ENCODE measurements at regions not wholly inside any gene's neighbourhood (a gene's known extent, or its start where the extent isn't known, plus 50 kb on each side); places are given as distances from the start of the nearest gene placed in this dataset.

- Mint-ChIP-seq H3K9me3 (peaks cover 0 to 8% (median 0%) of the 10 kb centered on the region in 7 donors), H3K4me3 (no peak overlapping the region), H3K27ac (no peak overlapping the region), H3K27me3 (ENCODE audit: low read depth in 3 of 3) (peaks cover 0 to 2% (median 0%) of the 10 kb centered on the region in 3 donors), H3K36me3 (no peaks in the 10 kb centered on the region), H3K4me1 (no peaks in the 10 kb centered on the region)
- Histone ChIP-seq H4K20me1 (ENCODE audit: insufficient read depth, low read length) (no peaks in the 10 kb centered on the region), H3K9me3 (replicated peaks in 1 of 2; ENCODE audit: control insufficient read depth in 1 of 2, insufficient read depth in 1 of 2, low read length in 2 of 2) (no peaks in the 10 kb centered on the region), H2AFZ (ENCODE audit: insufficient read depth, low read depth, low read length, poor library complexity, severe bottlenecking) (no peak overlapping the region), H3K4me3 (replicated peaks in 1 of 3; ENCODE audit: low read depth in 2 of 3, low read length in 3 of 3) (no peak overlapping the region), H3K27ac (ENCODE audit: low read depth in 1 of 2, low read length in 2 of 2) (no peak overlapping the region), H3K27me3 (ENCODE audit: control insufficient read depth in 2 of 2, insufficient read depth in 2 of 2, low read length in 2 of 2) (no peaks in the 10 kb centered on the region), H3K79me2 (ENCODE audit: insufficient read depth, low read length) (no peaks in the 10 kb centered on the region), H3K9ac (ENCODE audit: insufficient read depth, low read length, poor library complexity, severe bottlenecking) (no peak overlapping the region), H3K36me3 (replicated peaks in 1 of 2; ENCODE audit: control insufficient read depth in 1 of 2, insufficient read depth in 2 of 2, low read length in 2 of 2) (no peaks in the 10 kb centered on the region), H3K4me2 (replicated peaks; ENCODE audit: extremely low read depth, low read length, poor library complexity, severe bottlenecking) (no peak overlapping the region), H3K4me1 (ENCODE audit: control insufficient read depth in 1 of 2, insufficient read depth in 2 of 2, low read length in 2 of 2) (no peaks in the 10 kb centered on the region)
- intact Hi-C loops (cut with micrococcal nuclease): no loop called here
- TF ChIP-seq, protein P1, sequence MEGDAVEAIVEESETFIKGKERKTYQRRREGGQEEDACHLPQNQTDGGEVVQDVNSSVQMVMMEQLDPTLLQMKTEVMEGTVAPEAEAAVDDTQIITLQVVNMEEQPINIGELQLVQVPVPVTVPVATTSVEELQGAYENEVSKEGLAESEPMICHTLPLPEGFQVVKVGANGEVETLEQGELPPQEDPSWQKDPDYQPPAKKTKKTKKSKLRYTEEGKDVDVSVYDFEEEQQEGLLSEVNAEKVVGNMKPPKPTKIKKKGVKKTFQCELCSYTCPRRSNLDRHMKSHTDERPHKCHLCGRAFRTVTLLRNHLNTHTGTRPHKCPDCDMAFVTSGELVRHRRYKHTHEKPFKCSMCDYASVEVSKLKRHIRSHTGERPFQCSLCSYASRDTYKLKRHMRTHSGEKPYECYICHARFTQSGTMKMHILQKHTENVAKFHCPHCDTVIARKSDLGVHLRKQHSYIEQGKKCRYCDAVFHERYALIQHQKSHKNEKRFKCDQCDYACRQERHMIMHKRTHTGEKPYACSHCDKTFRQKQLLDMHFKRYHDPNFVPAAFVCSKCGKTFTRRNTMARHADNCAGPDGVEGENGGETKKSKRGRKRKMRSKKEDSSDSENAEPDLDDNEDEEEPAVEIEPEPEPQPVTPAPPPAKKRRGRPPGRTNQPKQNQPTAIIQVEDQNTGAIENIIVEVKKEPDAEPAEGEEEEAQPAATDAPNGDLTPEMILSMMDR (IDR thresholded peaks at IDR 0.05): no peak
- WGBS (ENCODE audit: insufficient coverage): no CpG with 5 or more reads among the region's 1 CpG
- no peak for DNase-seq
Measured at GRCh38 chr5:165836046-165836445, 2330.6 kb downstream of the MAT2B start.

- TF ChIP-seq, protein P1 (IDR thresholded peaks at IDR 0.05): no peak
- Histone ChIP-seq H3K9ac (ENCODE audit: insufficient read depth, low read length, poor library complexity, severe bottlenecking) (no peak overlapping the region), H3K4me2 (replicated peaks; ENCODE audit: extremely low read depth, low read length, poor library complexity, severe bottlenecking) (no peak overlapping the region), H3K4me1 (ENCODE audit: control insufficient read depth in 1 of 2, insufficient read depth in 2 of 2, low read length in 2 of 2) (no peaks in the 10 kb centered on the region), H3K27me3 (ENCODE audit: control insufficient read depth in 2 of 2, insufficient read depth in 2 of 2, low read length in 2 of 2) (no peaks in the 10 kb centered on the region), H3K27ac (ENCODE audit: low read depth in 1 of 2, low read length in 2 of 2) (no peak overlapping the region), H2AFZ (ENCODE audit: insufficient read depth, low read depth, low read length, poor library complexity, severe bottlenecking) (no peak overlapping the region), H3K4me3 (replicated peaks in 1 of 3; ENCODE audit: low read depth in 2 of 3, low read length in 3 of 3) (no peak overlapping the region), H3K79me2 (ENCODE audit: insufficient read depth, low read length) (no peaks in the 10 kb centered on the region), H3K36me3 (replicated peaks in 1 of 2; ENCODE audit: control insufficient read depth in 1 of 2, insufficient read depth in 2 of 2, low read length in 2 of 2) (no peaks in the 10 kb centered on the region), H4K20me1 (ENCODE audit: insufficient read depth, low read length) (no peaks in the 10 kb centered on the region), H3K9me3 (replicated peaks in 1 of 2; ENCODE audit: control insufficient read depth in 1 of 2, insufficient read depth in 1 of 2, low read length in 2 of 2) (no peaks in the 10 kb centered on the region)
- Mint-ChIP-seq H3K4me1 (no peaks in the 10 kb centered on the region), H3K27me3 (ENCODE audit: low read depth in 3 of 3) (peaks cover 0 to 2% (median 0%) of the 10 kb centered on the region in 3 donors), H3K4me3 (no peak overlapping the region), H3K9me3 (peaks cover 0 to 8% (median 0%) of the 10 kb centered on the region in 7 donors), H3K36me3 (no peaks in the 10 kb centered on the region), H3K27ac (no peak overlapping the region)
- intact Hi-C loops (cut with micrococcal nuclease): no loop called here
- no peak for DNase-seq
- WGBS (ENCODE audit: insufficient coverage): no CpG with 5 or more reads among the region's 2 CpGs
Measured at GRCh38 chr5:165837286-165837685, 2331.9 kb downstream of the MAT2B start.

Data from CD14-positive monocyte (primary cell).